ENCODE measurements at regions not wholly inside any gene's neighbourhood (a gene's known extent, or its start where the extent isn't known, plus 50 kb on each side); places are given as distances from the start of the nearest gene placed in this dataset.

GRCh38 chr4:12178614-12179610 is 750.2 kb upstream of the HS3ST1 start:
- ChIA-PET POLR2A (no interaction called here), CTCF (ENCODE audit: low intra/inter-chr PET ratio) (no interaction called here)
- Histone ChIP-seq H3K36me3 (ENCODE audit: control insufficient read depth, insufficient read depth, low read length) (no peaks in the 10 kb centered on the region), H3K27ac (ENCODE audit: extremely low read depth, low read depth, low read length) (no peak overlapping the region), H4K20me1 (replicated peaks; ENCODE audit: control insufficient read depth, insufficient read depth, low read length) (no peaks in the 10 kb centered on the region), H3K4me2 (ENCODE audit: insufficient read depth, low read length) (no peak overlapping the region), H3K4me1 (replicated peaks in 1 of 2; ENCODE audit: control insufficient read depth in 2 of 2, insufficient read depth in 2 of 2, low read length in 2 of 2) (no peaks in the 10 kb centered on the region), H3K9me1 (ENCODE audit: control insufficient read depth, insufficient read depth, low read length) (no peaks in the 10 kb centered on the region), H3K27me3 (ENCODE audit: control insufficient read depth in 2 of 2, insufficient read depth in 2 of 2, low read length in 2 of 2) (no peaks in the 10 kb centered on the region), H3K9ac (ENCODE audit: insufficient read depth in 1 of 2, low read depth in 2 of 2, low read length in 2 of 2) (no peak overlapping the region), H3K9me3 (replicated peaks; ENCODE audit: control insufficient read depth, insufficient read depth, low read depth, low read length) (no peaks in the 10 kb centered on the region), H3K79me2 (ENCODE audit: control insufficient read depth, insufficient read depth, low read length) (no peaks in the 10 kb centered on the region), H3K4me3 (no peak overlapping the region), H2AFZ (ENCODE audit: low read depth, low read length) (no peak overlapping the region)
- TF ChIP-seq SNIP1 (IDR thresholded peaks at IDR 0.05; ENCODE audit: low read depth), result no peak
- TF ChIP-seq SAFB2 (IDR thresholded peaks at IDR 0.05; ENCODE audit: borderline replicate concordance, low read depth, low read length, severe bottlenecking), result no peak
- no peak for TF ChIP-seq UBTF (IDR thresholded peaks at IDR 0.05; ENCODE audit: borderline replicate concordance in 1 of 2, low read depth in 2 of 2, low read length in 2 of 2)
- TF ChIP-seq NEUROD1 (IDR thresholded peaks at IDR 0.05; ENCODE audit: borderline replicate concordance, low read depth, low read length, partially characterized antibody), result no peak
- no peak for TF ChIP-seq ZNF444 (CRISPR knock-in tag; IDR thresholded peaks at IDR 0.05)
- no peak for TF ChIP-seq ZNF785 (CRISPR knock-in tag; IDR thresholded peaks at IDR 0.05)
- no peak for TF ChIP-seq ETV1 (tag; conservative IDR thresholded peaks at IDR 0.05; ENCODE audit: low read depth)
- no peak for TF ChIP-seq MCM5 (IDR thresholded peaks at IDR 0.05; ENCODE audit: low read depth)
- TF ChIP-seq EWSR1 (IDR thresholded peaks at IDR 0.05; ENCODE audit: borderline replicate concordance, low read depth, partially characterized antibody), result no peak
- no peak for TF ChIP-seq MEF2D (tag; conservative IDR thresholded peaks at IDR 0.05; ENCODE audit: low read depth)
- no peak for TF ChIP-seq KDM1A (IDR thresholded peaks at IDR 0.05)
- TF ChIP-seq GATAD2A (IDR thresholded peaks at IDR 0.05), result no peak
- no peak for TF ChIP-seq ETS1 (conservative IDR thresholded peaks at IDR 0.05; ENCODE audit: control insufficient read depth, low read depth, low read length)
- WGBS (ENCODE audit: insufficient coverage, low coverage, missing lambda C conversion rate), result under 1% methylated on average over 11 of the region's 11 CpGs
- no peak for DNase-seq (ENCODE audit: extremely low read depth in 1 of 4, low spot score in 3 of 4)
- no peak for ATAC-seq
- BruUV-seq (replicated peaks), result no TSS peak
- in situ Hi-C loops (cut with MboI), result no loop called here
- FAIRE-seq, result no peak
- intact Hi-C loops (cut with micrococcal nuclease), result no loop called here

Data from K562 (cell line).